H9 (cell line): ENCODE measurements at regions not wholly inside any gene's neighbourhood (a gene's known extent, or its start where the extent isn't known, plus 50 kb on each side); places are given as distances from the start of the nearest gene placed in this dataset.

Experiments used
- DNase-seq: peaks from one replicate; pipeline ENCODE4 v3.0.0-alpha.2; 2017
- H2AFZ ChIP-seq: one replicate; pipeline ENCODE4 v1.6.1; 2013; ENCODE audit warnings: mild to moderate bottlenecking, low read length, control low read depth, moderate library complexity
- H2AK5ac ChIP-seq: 2 replicates; pipeline ENCODE4 v1.6.1; 2013; ENCODE audit warnings: low read length, control low read depth, mixed read lengths; ENCODE audit not compliant: insufficient read length
- H2BK120ac ChIP-seq: one replicate; pipeline ENCODE4 v1.6.1; 2013; ENCODE audit warnings: low read depth, mild to moderate bottlenecking, low read length, control low read depth, inconsistent platforms; ENCODE audit not compliant: poor library complexity, severe bottlenecking
- H2BK12ac ChIP-seq: 2 replicates; pipeline ENCODE4 v1.6.1; 2013; ENCODE audit warnings: low read length, control low read depth, mixed read lengths, low read depth; ENCODE audit not compliant: insufficient read length
- H2BK15ac ChIP-seq: 2 replicates; pipeline ENCODE4 v1.6.1; 2013; ENCODE audit warnings: low read depth, low read length, control low read depth
- H2BK20ac ChIP-seq: one replicate; pipeline ENCODE4 v1.6.1; 2013; ENCODE audit warnings: low read depth, mild to moderate bottlenecking, low read length, control low read depth, inconsistent platforms; ENCODE audit not compliant: poor library complexity, severe bottlenecking
- H2BK5ac ChIP-seq: 2 replicates; pipeline ENCODE4 v1.6.1; 2013; ENCODE audit warnings: low read length, control low read depth, mixed read lengths; ENCODE audit not compliant: insufficient read length
- H3K14ac ChIP-seq: 2 replicates; pipeline ENCODE4 v1.6.1; 2013; ENCODE audit warnings: low read length, control low read depth; ENCODE audit not compliant: insufficient read depth
- H3K18ac ChIP-seq: 2 replicates; pipeline ENCODE4 v1.6.1; 2013; ENCODE audit warnings: low read depth, mild to moderate bottlenecking, mixed read lengths, low read length, control low read depth; ENCODE audit not compliant: insufficient read length
- H3K23ac ChIP-seq: 2 replicates; pipeline ENCODE4 v1.6.1; 2013; ENCODE audit warnings: low read length, control low read depth, mixed read lengths, low read depth; ENCODE audit not compliant: insufficient read length
- H3K23me2 ChIP-seq: 2 replicates; pipeline ENCODE4 v1.6.1; 2013; ENCODE audit warnings: low read depth, mild to moderate bottlenecking, mixed read lengths, low read length, control low read depth; ENCODE audit not compliant: insufficient read length, poor library complexity, severe bottlenecking
- H3K27ac ChIP-seq: 2 replicates; pipeline ENCODE4 v1.5.1; 2013; ENCODE audit warnings: low read length, control low read depth, mixed read lengths, low read depth; ENCODE audit not compliant: insufficient read length
- H3K27me3 ChIP-seq: 2 replicates; pipeline ENCODE4 v1.6.1; 2013; ENCODE audit warnings: low read length, control low read depth, inconsistent platforms; ENCODE audit not compliant: insufficient read depth
- H3K4ac ChIP-seq: 2 replicates; pipeline ENCODE4 v1.6.1; 2013; ENCODE audit warnings: low read depth, mild to moderate bottlenecking, control low read depth, inconsistent platforms, low read length, moderate library complexity
- H3K4me1 ChIP-seq: 2 replicates; pipeline ENCODE4 v1.6.1; 2013; ENCODE audit warnings: low read length, control low read depth, inconsistent platforms; ENCODE audit not compliant: insufficient read depth
- H3K4me2 ChIP-seq: 2 replicates; pipeline ENCODE4 v1.6.1; 2013; ENCODE audit warnings: low read length, control low read depth, mixed read lengths; ENCODE audit not compliant: insufficient read length, insufficient read depth
- H3K56ac ChIP-seq: 2 replicates; pipeline ENCODE4 v1.6.1; 2013; ENCODE audit warnings: low read depth, mild to moderate bottlenecking, mixed read lengths, low read length, control low read depth; ENCODE audit not compliant: insufficient read length
- H3K79me1 ChIP-seq: 2 replicates; pipeline ENCODE4 v1.6.1; 2013; ENCODE audit warnings: low read depth, mild to moderate bottlenecking, moderate library complexity, low read length, control low read depth, inconsistent platforms; ENCODE audit not compliant: insufficient read depth, poor library complexity, severe bottlenecking
- H3K79me2 ChIP-seq: 2 replicates; pipeline ENCODE4 v1.6.1; 2013; ENCODE audit warnings: low read length, control low read depth, inconsistent platforms; ENCODE audit not compliant: insufficient read depth
- H3K9ac ChIP-seq: 2 replicates; pipeline ENCODE4 v1.6.1; 2013; ENCODE audit warnings: low read length, control low read depth, mixed read lengths; ENCODE audit not compliant: insufficient read length; ENCODE audit errors: extremely low read depth
- H3K9me3 ChIP-seq: one replicate; pipeline ENCODE4 v1.6.1; 2013; ENCODE audit warnings: low read depth, low read length, inconsistent platforms; ENCODE audit not compliant: control insufficient read depth
- H3T11ph ChIP-seq: one replicate; pipeline ENCODE4 v1.6.1; 2013; ENCODE audit warnings: mild to moderate bottlenecking, low read length, control low read depth, inconsistent platforms
- H4K20me1 ChIP-seq: one replicate; pipeline ENCODE4 v1.6.1; 2013; ENCODE audit not compliant: control insufficient read depth, insufficient read length, insufficient read depth
- H4K5ac ChIP-seq: 2 replicates; pipeline ENCODE4 v1.6.1; 2013; ENCODE audit warnings: low read depth, mild to moderate bottlenecking, mixed read lengths, low read length, control low read depth; ENCODE audit not compliant: insufficient read length
- H4K8ac ChIP-seq: replicated peaks from 2 replicates; pipeline ENCODE4 v1.6.1; 2013; ENCODE audit warnings: low read length, control low read depth, mixed read lengths, low read depth; ENCODE audit not compliant: insufficient read length
- H4K91ac ChIP-seq: 2 replicates; pipeline ENCODE4 v1.6.1; 2013; ENCODE audit warnings: low read depth, mild to moderate bottlenecking, moderate library complexity, mixed read lengths, low read length, control low read depth; ENCODE audit not compliant: insufficient read length
- H3K27ac Mint-ChIP-seq, 3 experiments: 2 replicates in 2 of 3; 3 replicates in 1 of 3; pipeline ENCODE4 v1.8.0; 2020 to 2021; ENCODE audit warnings: mixed read lengths in 3 of 3, mild to moderate bottlenecking in 1 of 3, moderate library complexity in 1 of 3
- H3K27me3 Mint-ChIP-seq: 2 replicates; pipeline ENCODE4 v1.8.0; 2021; ENCODE audit warnings: low read depth, mild to moderate bottlenecking, moderate library complexity, mixed read lengths
- H3K36me3 Mint-ChIP-seq, 3 experiments: 2 replicates in 2 of 3; 3 replicates in 1 of 3; pipeline ENCODE4 v1.8.0; 2020 to 2021; ENCODE audit warnings: low read depth in 3 of 3, mixed read lengths in 3 of 3; ENCODE audit not compliant: insufficient read depth in 1 of 3
- H3K4me1 Mint-ChIP-seq, 2 experiments: 2 replicates each; pipeline ENCODE4 v1.8.0; 2020; ENCODE audit warnings: mixed read lengths in 2 of 2
- H3K4me3 Mint-ChIP-seq, 2 experiments: 2 replicates in 1 of 2; 3 replicates in 1 of 2; pipeline ENCODE4 v1.8.0; 2020 to 2021; ENCODE audit warnings: mild to moderate bottlenecking in 2 of 2, mixed read lengths in 2 of 2, moderate library complexity in 1 of 2
- H3K9me3 Mint-ChIP-seq, 2 experiments: 2 replicates in 1 of 2; 3 replicates in 1 of 2; pipeline ENCODE4 v1.8.0; 2020; ENCODE audit warnings: mild to moderate bottlenecking in 2 of 2, mixed read lengths in 2 of 2, moderate library complexity in 1 of 2
- CTCF ChIP-seq: fragments of 200-600 bp; sonication (generic); conservative IDR thresholded peaks from 3 replicates; pipeline ENCODE4 v1.8.0; 2021; ENCODE audit warnings: antibody characterized with exemption, mild to moderate bottlenecking
- WGBS: extraction: QIAGEN DNeasy Blood & Tissue Kit; methylation state at CpG from one replicate; pipeline ENCODE4 v1.1.7; 2013; ENCODE audit warnings: missing lambda C conversion rate, low lambda C conversion rate, mixed read lengths; ENCODE audit not compliant: insufficient read length; ENCODE audit errors: extremely low coverage; 5-methylcytosine and 5-hydroxymethylcytosine counted together

- H3K4me3 Mint-ChIP-seq = no peak overlapping the region
- H3K79me1 ChIP-seq = no peaks in the 10 kb centered on the region
- H2BK20ac ChIP-seq = no peak overlapping the region
- H4K8ac ChIP-seq = no peak overlapping the region
- no peak overlapping the region for H3K27ac ChIP-seq
- no peaks in the 10 kb centered on the region for H3K23me2 ChIP-seq
- H2BK15ac ChIP-seq = no peak overlapping the region
- no peak overlapping the region for H3K56ac ChIP-seq
- H3K4me1 ChIP-seq = no peaks in the 10 kb centered on the region
- no peak overlapping the region for H2BK120ac ChIP-seq
- H4K20me1 ChIP-seq = no peaks in the 10 kb centered on the region
- H3K79me2 ChIP-seq = no peaks in the 10 kb centered on the region
- no peak overlapping the region for H3K9ac ChIP-seq
- no peak overlapping the region for H2BK5ac ChIP-seq
- TF ChIP-seq CTCF = no peak
- no peaks in the 10 kb centered on the region for H3K9me3 ChIP-seq
- H3K36me3 Mint-ChIP-seq = peaks cover 10 to 22% (median 11%) of the 10 kb centered on the region in 3 experiments
- no peak overlapping the region for H4K5ac ChIP-seq
- no peak overlapping the region for H3K27ac Mint-ChIP-seq
- H3K18ac ChIP-seq = no peak overlapping the region
- no peaks in the 10 kb centered on the region; the same call in 1 of the 2 replicates for H3K27me3 Mint-ChIP-seq
- no peak overlapping the region for H3K14ac ChIP-seq
- WGBS = no CpG with 5 or more reads among the region's 15 CpGs
- no peak overlapping the region for H2AFZ ChIP-seq
- peaks cover 2 to 3% of the 10 kb centered on the region in 2 experiments; a peak in 3 of 4 replicates for H3K4me1 Mint-ChIP-seq
- peaks cover 16 to 23% of the 10 kb centered on the region in 2 experiments for H3K9me3 Mint-ChIP-seq
- H3K27me3 ChIP-seq = no peaks in the 10 kb centered on the region
- no peak overlapping the region for H3K4ac ChIP-seq
- H2BK12ac ChIP-seq = no peak overlapping the region
- DNase-seq = no peak
- H3K4me2 ChIP-seq = no peak overlapping the region
- no peak overlapping the region for H2AK5ac ChIP-seq
- H3T11ph ChIP-seq = no peak overlapping the region
- no peak overlapping the region for H3K23ac ChIP-seq
- H4K91ac ChIP-seq = no peak overlapping the region
Observed at GRCh38 chr4:185886832-185887524, 75.0 kb upstream of the SORBS2 start.
